ENCODE measurements at regions not wholly inside any gene's neighbourhood (a gene's known extent, or its start where the extent isn't known, plus 50 kb on each side); places are given as distances from the start of the nearest gene placed in this dataset.

DNA sequence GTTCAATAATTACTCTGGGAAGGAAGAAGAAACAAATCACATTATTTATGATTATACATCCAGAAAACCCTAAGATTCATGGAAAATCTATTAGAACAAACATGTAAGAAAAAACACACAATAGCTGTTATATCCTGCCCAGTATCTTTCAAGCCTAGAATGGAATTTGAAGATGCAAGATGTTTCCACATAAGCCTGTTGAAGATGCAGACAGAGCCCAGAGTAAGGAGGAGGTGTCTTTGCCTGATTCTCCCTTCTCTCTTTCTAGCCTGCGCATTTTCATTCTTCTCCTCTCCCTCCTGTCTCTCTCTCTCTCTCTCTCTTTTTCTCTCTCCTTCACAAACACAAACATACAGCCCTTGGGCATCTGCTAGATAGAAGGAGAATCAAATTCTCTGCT lies 170.1 kb upstream of the INHBA start:
- Histone ChIP-seq H3K36me3 (ENCODE audit: control insufficient read depth in 4 of 4, insufficient read depth in 4 of 4, low read length in 3 of 4) (no peaks in the 10 kb centered on the region), H3K27ac (ENCODE audit: insufficient read depth in 1 of 2, low read depth in 1 of 2, low read length in 2 of 2, poor library complexity in 1 of 2, severe bottlenecking in 2 of 2) (no peak overlapping the region), H3K4me3 (ENCODE audit: control insufficient read depth in 1 of 7, extremely low read depth in 1 of 7, insufficient read depth in 4 of 7, low read depth in 2 of 7, low read length in 6 of 7) (no peak overlapping the region), H3K4me1 (ENCODE audit: control extremely low read depth in 1 of 4, control insufficient read depth in 4 of 4, insufficient read depth in 4 of 4, low read length in 3 of 4) (peaks cover 7 to 42% (median 26%) of the 10 kb centered on the region in 4 experiments), H3K27me3 (replicated peaks in 2 of 5; ENCODE audit: control insufficient read depth in 4 of 5, insufficient read depth in 5 of 5, low read length in 4 of 5) (no peaks in the 10 kb centered on the region), H3K9me3 (ENCODE audit: control extremely low read depth in 1 of 5, control insufficient read depth in 4 of 5, insufficient read depth in 2 of 5, low read depth in 1 of 5, low read length in 4 of 5) (no peaks in the 10 kb centered on the region)
- ChIA-PET CTCF (interaction anchor here (1.1 to 1.3 kb wide), 3 partner anchors 8 to 17 kb away, joined by 3 to 5 read pairs (median 3); no protein-coding TSS in a partner anchor), POLR2A (no interaction called here)
- no peak for DNase-seq
- WGBS (ENCODE audit: insufficient coverage) = no CpG with 5 or more reads among the region's 1 CpG

DNA sequence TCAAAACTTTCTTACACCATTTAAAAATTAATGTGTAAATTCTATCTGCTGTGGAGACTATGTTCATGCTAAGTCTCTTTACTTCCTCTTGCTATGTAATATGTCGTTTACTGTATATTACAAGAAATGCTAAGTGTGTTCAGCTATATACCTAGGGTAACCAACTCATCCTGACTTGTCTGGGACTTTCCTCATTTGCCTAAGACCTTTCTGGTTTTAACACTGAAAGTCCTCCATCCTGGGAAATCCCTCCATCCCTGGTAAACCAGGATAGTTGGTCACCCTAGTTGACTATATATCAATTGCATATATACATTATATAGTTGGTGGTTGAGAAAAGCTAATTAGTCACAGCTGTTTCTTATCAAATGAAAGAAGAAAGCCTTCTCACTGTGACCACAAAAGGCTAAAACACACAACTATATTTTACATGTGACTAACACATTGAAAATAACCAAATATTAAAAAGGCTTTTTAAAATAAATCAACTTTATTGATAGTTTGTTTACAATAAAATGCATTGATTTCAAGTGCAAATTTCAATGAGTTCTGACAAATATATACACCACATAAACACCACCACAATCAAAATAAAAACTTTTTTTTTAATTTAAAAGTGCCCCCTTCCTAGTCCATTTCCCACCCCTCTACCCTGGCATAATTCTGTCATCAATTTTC lies 167.7 kb upstream of the INHBA start:
- POLR2A ChIA-PET = interaction anchor here (1.0 to 1.7 kb wide), 2 partner anchors 9 to 11 kb away, joined by 3 to 4 read pairs; no protein-coding TSS in a partner anchor
- Histone ChIP-seq H3K27me3 (replicated peaks in 2 of 5; ENCODE audit: control insufficient read depth in 4 of 5, insufficient read depth in 5 of 5, low read length in 4 of 5) (no peaks in the 10 kb centered on the region), H3K4me1 (ENCODE audit: control extremely low read depth in 1 of 4, control insufficient read depth in 4 of 4, insufficient read depth in 4 of 4, low read length in 3 of 4) (peaks cover 4 to 35% (median 26%) of the 10 kb centered on the region in 4 experiments), H3K27ac (ENCODE audit: insufficient read depth in 1 of 2, low read depth in 1 of 2, low read length in 2 of 2, poor library complexity in 1 of 2, severe bottlenecking in 2 of 2) (peak overlapping the region; percentile 38 to 60), H3K9me3 (ENCODE audit: control extremely low read depth in 1 of 5, control insufficient read depth in 4 of 5, insufficient read depth in 2 of 5, low read depth in 1 of 5, low read length in 4 of 5) (peaks cover 1 to 6% (median 5%) of the 10 kb centered on the region in 5 experiments), H3K36me3 (ENCODE audit: control insufficient read depth in 4 of 4, insufficient read depth in 4 of 4, low read length in 3 of 4) (no peaks in the 10 kb centered on the region), H3K4me3 (ENCODE audit: control insufficient read depth in 1 of 7, extremely low read depth in 1 of 7, insufficient read depth in 4 of 7, low read depth in 2 of 7, low read length in 6 of 7) (peak overlapping the region in 2 of 7 experiments; percentile 7 to 26)
- CTCF ChIA-PET = interaction anchor here (1.4 kb wide), 1 partner anchor 9 kb away, joined by 5 read pairs; no protein-coding TSS in a partner anchor
- peak in 2 of 3 donors; percentile 51 to 67 for DNase-seq
- no CpG with 5 or more reads among the region's 1 CpG for WGBS (ENCODE audit: insufficient coverage)

GRCh38 chr7:41869997-41870396 lies 167.1 kb upstream of the INHBA start:
- WGBS (ENCODE audit: insufficient coverage) = 0% methylated on average over 2 of the region's 4 CpGs
- no peaks in the 10 kb centered on the region for H3K36me3 ChIP-seq (ENCODE audit: control insufficient read depth in 4 of 4, insufficient read depth in 4 of 4, low read length in 3 of 4)
- ChIA-PET CTCF (interaction anchor here (1.4 kb wide), 1 partner anchor 9 kb away, joined by 5 read pairs; no protein-coding TSS in a partner anchor), POLR2A (interaction anchor here (1.7 kb wide), 1 partner anchor 9 kb away, joined by 4 read pairs; no protein-coding TSS in a partner anchor)
- peak overlapping the region in 3 of 7 experiments; percentile 5 to 50 (median 8) for H3K4me3 ChIP-seq (ENCODE audit: control insufficient read depth in 1 of 7, extremely low read depth in 1 of 7, insufficient read depth in 4 of 7, low read depth in 2 of 7, low read length in 6 of 7)
- peak; percentile 62 to 87 (median 83) for DNase-seq
- peaks cover 4 to 35% (median 26%) of the 10 kb centered on the region in 4 experiments for H3K4me1 ChIP-seq (ENCODE audit: control extremely low read depth in 1 of 4, control insufficient read depth in 4 of 4, insufficient read depth in 4 of 4, low read length in 3 of 4)
- peak overlapping the region; percentile 38 to 60 for H3K27ac ChIP-seq (ENCODE audit: insufficient read depth in 1 of 2, low read depth in 1 of 2, low read length in 2 of 2, poor library complexity in 1 of 2, severe bottlenecking in 2 of 2)
- peaks cover 2 to 11% (median 10%) of the 10 kb centered on the region in 5 experiments for H3K9me3 ChIP-seq (ENCODE audit: control extremely low read depth in 1 of 5, control insufficient read depth in 4 of 5, insufficient read depth in 2 of 5, low read depth in 1 of 5, low read length in 4 of 5)
- H3K27me3 ChIP-seq (replicated peaks in 2 of 5; ENCODE audit: control insufficient read depth in 4 of 5, insufficient read depth in 5 of 5, low read length in 4 of 5) = no peaks in the 10 kb centered on the region

DNA sequence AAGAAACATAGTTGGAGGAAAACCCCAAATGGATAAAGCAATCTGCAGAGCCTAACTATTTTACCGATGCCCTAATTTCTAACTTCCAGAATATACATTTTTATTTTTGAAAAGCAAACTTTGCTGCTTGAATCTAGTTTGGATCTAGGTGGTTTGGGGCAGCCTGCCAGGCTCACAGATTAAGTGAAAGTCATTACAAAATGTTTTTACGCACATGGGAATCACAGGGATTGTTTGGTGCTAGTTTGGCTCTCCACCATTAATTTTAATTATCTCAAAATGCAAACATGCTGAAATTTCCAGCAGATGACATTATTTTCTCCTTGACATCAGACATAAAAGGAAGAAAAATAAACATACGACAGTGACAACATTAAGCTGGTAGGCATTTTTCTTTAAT lies 166.7 kb upstream of the INHBA start:
- ChIA-PET CTCF (interaction anchor here (1.4 kb wide), 1 partner anchor 10 kb away, joined by 5 read pairs; no protein-coding TSS in a partner anchor), POLR2A (interaction anchor here (1.7 kb wide), 1 partner anchor 10 kb away, joined by 4 read pairs; no protein-coding TSS in a partner anchor)
- Histone ChIP-seq H3K4me3 (ENCODE audit: control insufficient read depth in 1 of 7, extremely low read depth in 1 of 7, insufficient read depth in 4 of 7, low read depth in 2 of 7, low read length in 6 of 7) (peak overlapping the region in 2 of 7 experiments; percentile 8 to 50), H3K9me3 (ENCODE audit: control extremely low read depth in 1 of 5, control insufficient read depth in 4 of 5, insufficient read depth in 2 of 5, low read depth in 1 of 5, low read length in 4 of 5) (peaks cover 2 to 15% (median 14%) of the 10 kb centered on the region in 5 experiments), H3K27me3 (replicated peaks in 2 of 5; ENCODE audit: control insufficient read depth in 4 of 5, insufficient read depth in 5 of 5, low read length in 4 of 5) (no peaks in the 10 kb centered on the region), H3K4me1 (ENCODE audit: control extremely low read depth in 1 of 4, control insufficient read depth in 4 of 4, insufficient read depth in 4 of 4, low read length in 3 of 4) (peaks cover 4 to 33% (median 24%) of the 10 kb centered on the region in 4 experiments), H3K36me3 (ENCODE audit: control insufficient read depth in 4 of 4, insufficient read depth in 4 of 4, low read length in 3 of 4) (no peaks in the 10 kb centered on the region), H3K27ac (ENCODE audit: insufficient read depth in 1 of 2, low read depth in 1 of 2, low read length in 2 of 2, poor library complexity in 1 of 2, severe bottlenecking in 2 of 2) (peak overlapping the region; percentile 38 to 60)
- peak in 2 of 3 donors; percentile 37 to 39 for DNase-seq
- 40% methylated on average over 1 of the region's 3 CpGs for WGBS (ENCODE audit: insufficient coverage)

GRCh38 chr7:41869091-41869490 lies 166.2 kb upstream of the INHBA start:
- H3K27me3 ChIP-seq (replicated peaks in 2 of 5; ENCODE audit: control insufficient read depth in 4 of 5, insufficient read depth in 5 of 5, low read length in 4 of 5) = no peaks in the 10 kb centered on the region
- no peak overlapping the region for H3K27ac ChIP-seq (ENCODE audit: insufficient read depth in 1 of 2, low read depth in 1 of 2, low read length in 2 of 2, poor library complexity in 1 of 2, severe bottlenecking in 2 of 2)
- POLR2A ChIA-PET = interaction anchor here (1.7 kb wide), 1 partner anchor 10 kb away, joined by 4 read pairs; no protein-coding TSS in a partner anchor
- CTCF ChIA-PET = no interaction called here
- peaks cover 0 to 28% (median 19%) of the 10 kb centered on the region in 4 experiments for H3K4me1 ChIP-seq (ENCODE audit: control extremely low read depth in 1 of 4, control insufficient read depth in 4 of 4, insufficient read depth in 4 of 4, low read length in 3 of 4)
- no peaks in the 10 kb centered on the region for H3K36me3 ChIP-seq (ENCODE audit: control insufficient read depth in 4 of 4, insufficient read depth in 4 of 4, low read length in 3 of 4)
- H3K9me3 ChIP-seq (ENCODE audit: control extremely low read depth in 1 of 5, control insufficient read depth in 4 of 5, insufficient read depth in 2 of 5, low read depth in 1 of 5, low read length in 4 of 5) = peaks cover 2 to 20% (median 17%) of the 10 kb centered on the region in 5 experiments
- peak in 2 of 3 donors; percentile 52 to 57 for DNase-seq
- no peak overlapping the region for H3K4me3 ChIP-seq (ENCODE audit: control insufficient read depth in 1 of 7, extremely low read depth in 1 of 7, insufficient read depth in 4 of 7, low read depth in 2 of 7, low read length in 6 of 7)

DNA sequence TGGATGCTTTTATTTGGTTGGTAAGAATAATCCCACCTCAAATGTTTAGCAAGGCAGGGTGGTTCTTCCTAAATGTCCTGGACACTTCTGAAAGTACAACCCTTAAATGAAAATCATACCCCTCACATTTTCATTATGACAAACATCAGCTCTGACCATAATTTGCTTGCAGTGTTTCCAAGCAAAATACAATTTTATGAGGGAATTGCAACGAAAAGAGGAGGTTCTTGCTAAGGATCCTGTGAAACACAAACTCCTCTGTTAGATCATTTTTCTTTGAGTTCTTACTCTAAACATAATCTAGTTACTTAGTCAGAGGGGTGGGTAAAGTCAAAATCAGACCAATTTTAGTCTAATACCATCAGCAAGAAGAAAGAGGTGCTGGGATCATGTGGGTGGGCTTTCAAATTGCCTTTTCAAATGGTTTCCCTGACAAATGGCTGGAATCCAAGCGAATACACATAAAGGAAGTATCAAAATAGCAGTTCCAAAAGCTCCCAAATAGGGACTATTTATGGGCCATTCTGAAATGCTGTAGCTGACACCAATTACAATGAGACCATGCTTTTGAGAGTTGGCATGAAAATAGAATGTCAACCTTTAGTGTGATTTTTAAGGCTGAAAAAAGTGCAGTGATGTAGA lies 164.9 kb upstream of the INHBA start:
- Histone ChIP-seq H3K36me3 (ENCODE audit: control insufficient read depth in 4 of 4, insufficient read depth in 4 of 4, low read length in 3 of 4) (no peaks in the 10 kb centered on the region), H3K9me3 (ENCODE audit: control extremely low read depth in 1 of 5, control insufficient read depth in 4 of 5, insufficient read depth in 2 of 5, low read depth in 1 of 5, low read length in 4 of 5) (peaks cover 2 to 24% (median 17%) of the 10 kb centered on the region in 5 experiments), H3K27ac (ENCODE audit: insufficient read depth in 1 of 2, low read depth in 1 of 2, low read length in 2 of 2, poor library complexity in 1 of 2, severe bottlenecking in 2 of 2) (no peak overlapping the region), H3K4me3 (ENCODE audit: control insufficient read depth in 1 of 7, extremely low read depth in 1 of 7, insufficient read depth in 4 of 7, low read depth in 2 of 7, low read length in 6 of 7) (no peak overlapping the region), H3K4me1 (ENCODE audit: control extremely low read depth in 1 of 4, control insufficient read depth in 4 of 4, insufficient read depth in 4 of 4, low read length in 3 of 4) (peaks cover under 1 to 22% (median 15%) of the 10 kb centered on the region in 4 experiments), H3K27me3 (replicated peaks in 2 of 5; ENCODE audit: control insufficient read depth in 4 of 5, insufficient read depth in 5 of 5, low read length in 4 of 5) (no peaks in the 10 kb centered on the region)
- DNase-seq = no peak
- 75% methylated on average over 1 of the region's 2 CpGs for WGBS (ENCODE audit: insufficient coverage)
- ChIA-PET POLR2A (no interaction called here), CTCF (interaction anchor here (1.3 kb wide), 1 partner anchor 16 kb away, joined by 5 read pairs; no protein-coding TSS in a partner anchor)

Measured in common myeloid progenitor, CD34-positive (primary cell).